Effector memory CD8-positive, alpha-beta T cell (primary cell): ENCODE measurements at regions not wholly inside any gene's neighbourhood (a gene's known extent, or its start where the extent isn't known, plus 50 kb on each side); places are given as distances from the start of the nearest gene placed in this dataset.
"Not testable (repeated sequence)": the region's sequence is repeated elsewhere in the genome, so short reads cannot be mapped to it uniquely, and the experiment has no call there.

Source experiments
- ATAC-seq: fragments of 150-1000 bp; cut with Tn5 transposase; replicated peaks from 2 replicates; pipeline ENCODE4 v1.10.0; 2021; ENCODE audit warnings: mild to moderate bottlenecking, moderate library complexity
- DNase-seq, 3 experiments: peaks; one replicate each; pipeline ENCODE4 v3.0.0; 2021
- H3K27ac Mint-ChIP-seq, 2 donors: one replicate each; pipeline ENCODE4 v1.8.0; 2022; ENCODE audit warnings: mild to moderate bottlenecking in 2 of 2, mixed read lengths in 2 of 2, moderate library complexity in 2 of 2
- H3K27me3 Mint-ChIP-seq, 2 donors: one replicate each; pipeline ENCODE4 v1.8.0; 2022; ENCODE audit warnings: mixed read lengths in 2 of 2
- H3K36me3 Mint-ChIP-seq: one replicate; pipeline ENCODE4 v1.8.0; 2022; ENCODE audit warnings: mild to moderate bottlenecking, moderate library complexity, mixed read lengths; ENCODE audit not compliant: insufficient read depth
- H3K4me1 Mint-ChIP-seq, 2 donors: one replicate each; pipeline ENCODE4 v1.8.0; 2022; ENCODE audit warnings: low read depth in 2 of 2, mixed read lengths in 2 of 2
- H3K4me3 Mint-ChIP-seq, 2 donors: one replicate each; pipeline ENCODE4 v1.8.0; 2022; ENCODE audit warnings: mild to moderate bottlenecking in 2 of 2, mixed read lengths in 2 of 2, moderate library complexity in 2 of 2
- H3K9me3 Mint-ChIP-seq, 2 donors: one replicate each; pipeline ENCODE4 v1.8.0; 2022; ENCODE audit warnings: mixed read lengths in 2 of 2

DNA sequence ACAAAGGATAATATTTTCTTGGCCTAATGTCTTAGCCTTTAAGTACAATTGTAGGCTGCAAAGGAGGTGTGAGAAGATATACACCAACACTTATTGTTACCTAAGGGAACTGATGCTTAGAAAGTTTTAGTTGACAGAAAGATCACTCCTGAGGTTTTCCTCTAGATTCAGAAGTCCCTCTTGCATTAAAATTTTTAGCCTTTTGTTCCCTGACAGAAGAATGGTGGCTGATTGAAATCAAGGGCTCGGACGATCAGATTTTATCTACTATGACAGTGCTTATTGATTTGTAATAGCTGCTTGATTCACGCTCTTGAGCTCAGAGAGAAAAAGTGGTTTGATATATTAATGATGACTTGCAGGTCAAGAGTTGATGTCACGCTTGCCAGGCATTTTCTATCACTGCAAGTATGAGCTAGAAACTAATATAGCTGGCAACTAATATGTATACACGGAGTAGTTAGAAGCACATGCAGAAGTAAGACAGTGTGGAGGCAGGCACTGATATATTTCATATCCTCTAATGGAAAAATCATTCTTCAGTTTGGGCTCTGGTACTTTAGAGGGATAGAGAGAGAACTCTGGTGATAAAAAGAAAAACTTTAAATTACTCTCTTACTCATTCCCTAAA lies 246.6 kb upstream of the ID4 start:
- no peak for DNase-seq
- H3K4me3 Mint-ChIP-seq = no peak overlapping the region
- H3K27me3 Mint-ChIP-seq = no peaks in the 10 kb centered on the region

DNA sequence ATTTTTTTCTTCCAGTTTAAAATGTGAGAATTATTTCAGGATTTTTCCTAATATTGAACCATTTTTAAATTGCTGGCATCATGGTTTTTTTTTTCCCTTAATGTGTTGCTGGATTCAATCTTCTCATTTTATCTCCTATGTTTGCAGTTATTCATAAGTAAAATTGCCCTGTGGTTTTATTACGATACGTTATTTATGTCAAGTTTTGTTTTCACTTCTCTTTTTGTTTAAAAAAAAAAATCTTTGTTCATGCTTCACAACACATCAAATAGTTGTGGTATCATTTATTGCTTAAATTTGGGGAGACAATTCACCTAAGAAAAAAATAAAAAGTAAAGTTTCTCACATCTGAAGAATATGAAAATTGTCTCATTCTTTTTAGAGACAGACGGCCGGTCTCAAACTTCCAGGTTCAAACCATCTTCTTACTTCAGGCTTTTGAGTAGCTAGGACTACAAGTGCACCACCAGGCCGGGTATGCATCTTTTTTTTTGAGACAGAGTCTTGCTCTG lies 239.3 kb upstream of the ID4 start:
- Mint-ChIP-seq H3K9me3 (peaks cover 0 to 4% of the 10 kb centered on the region in 2 donors), H3K27me3 (no peaks in the 10 kb centered on the region), H3K27ac (no peak overlapping the region), H3K4me3 (no peak overlapping the region), H3K4me1 (no peaks in the 10 kb centered on the region), H3K36me3 (no peaks in the 10 kb centered on the region)
- ATAC-seq = no peak
- DNase-seq = no peak

More for the DNA sequence above, 246.6 kb upstream of the ID4 start:
- Mint-ChIP-seq H3K9me3 (peaks cover 0 to 2% of the 10 kb centered on the region in 2 donors), H3K36me3 (no peaks in the 10 kb centered on the region), H3K27ac (no peak overlapping the region), H3K4me1 (no peaks in the 10 kb centered on the region)
- no peak for ATAC-seq

DNA sequence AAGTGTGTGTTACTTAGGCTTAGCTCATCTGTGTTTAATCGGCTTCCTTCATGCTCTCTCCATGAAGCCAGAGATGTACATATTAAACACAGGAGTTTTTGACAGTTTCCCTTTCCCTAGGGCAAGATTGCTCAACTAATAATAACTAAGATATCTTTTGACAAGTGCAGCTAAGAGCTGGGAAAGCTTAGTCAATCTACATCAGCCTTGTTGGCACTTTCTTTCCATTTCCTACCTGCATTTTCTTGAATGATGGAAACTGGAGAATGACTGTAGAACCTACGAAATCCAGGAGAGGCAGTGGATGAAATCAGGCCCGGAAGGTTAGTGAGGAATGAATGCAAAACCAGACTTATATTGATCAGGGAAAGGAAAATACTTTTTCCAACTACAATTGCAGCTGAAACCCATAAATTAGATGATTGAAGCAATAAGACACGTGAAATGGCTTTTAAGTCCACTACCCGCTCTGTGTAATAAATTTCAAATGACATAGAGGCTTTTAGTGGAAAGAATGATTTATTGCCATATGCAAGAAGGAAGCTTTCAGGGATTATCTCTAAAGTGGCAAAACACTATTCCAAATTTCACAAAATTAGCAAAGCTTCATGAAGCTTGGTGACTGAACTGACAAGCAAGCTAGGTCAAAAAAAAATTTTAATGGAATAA lies 237.2 kb upstream of the ID4 start:
- Mint-ChIP-seq H3K9me3 (peaks cover 2 to 8% of the 10 kb centered on the region in 2 donors), H3K27me3 (no peaks in the 10 kb centered on the region), H3K4me1 (no peaks in the 10 kb centered on the region), H3K36me3 (no peaks in the 10 kb centered on the region), H3K4me3 (no peak overlapping the region), H3K27ac (no peak overlapping the region)
- ATAC-seq (no peak), DNase-seq (no peak)

DNA sequence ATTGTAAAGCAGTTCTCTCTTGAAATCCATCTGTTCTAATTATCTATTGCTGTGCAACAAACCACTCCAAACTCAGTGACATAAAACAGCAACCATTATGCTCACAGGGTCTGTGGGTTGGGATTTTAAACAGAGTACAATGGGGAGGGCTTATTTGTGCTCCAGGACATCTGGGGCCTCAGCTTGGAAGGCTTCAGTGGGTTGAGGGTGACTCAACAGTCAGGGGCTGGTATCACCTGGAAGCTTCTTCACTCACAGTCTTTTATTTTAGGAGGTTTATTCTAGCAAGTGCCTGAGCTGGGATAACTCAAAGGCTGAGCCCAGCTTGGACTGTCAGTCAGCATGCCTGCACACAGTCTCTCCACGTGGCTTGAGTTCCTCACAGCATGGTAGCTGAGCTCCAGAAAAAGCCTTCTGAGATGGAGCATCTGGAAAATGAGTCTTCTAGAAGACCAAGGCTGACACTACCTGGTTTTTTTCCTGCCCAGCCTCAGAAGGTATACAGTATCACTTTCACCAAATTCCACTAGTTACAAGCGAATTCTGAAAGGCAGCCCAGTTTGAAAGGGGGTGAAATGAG lies 234.6 kb upstream of the ID4 start:
- Mint-ChIP-seq H3K9me3 (peaks cover 1 to 16% of the 10 kb centered on the region in 2 donors), H3K27ac (no peak overlapping the region), H3K36me3 (no peaks in the 10 kb centered on the region), H3K4me3 (no peak overlapping the region), H3K27me3 (no peaks in the 10 kb centered on the region), H3K4me1 (no peaks in the 10 kb centered on the region)
- no peak for ATAC-seq
- no peak for DNase-seq

DNA sequence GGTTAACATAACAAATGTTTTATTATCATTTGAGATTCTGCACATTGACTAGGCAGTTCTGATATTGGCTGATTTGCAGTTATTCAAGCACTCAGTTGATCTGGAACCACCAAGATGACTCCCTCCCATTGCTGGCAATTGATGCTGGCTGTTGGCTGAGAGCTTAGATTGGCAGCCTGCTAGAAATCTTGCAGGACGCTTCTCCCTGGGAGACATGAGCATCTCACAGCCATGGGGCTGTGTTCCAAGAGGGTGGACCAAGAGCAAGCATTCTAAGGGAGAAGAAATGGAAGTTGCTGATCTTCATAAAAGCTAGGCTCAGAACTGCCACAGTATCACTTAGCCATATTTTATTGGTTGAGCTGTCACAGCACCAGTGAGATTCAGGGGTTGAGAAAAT lies 233.4 kb upstream of the ID4 start:
- Mint-ChIP-seq H3K9me3 (peaks cover 1 to 16% of the 10 kb centered on the region in 2 donors), H3K4me1 (no peaks in the 10 kb centered on the region), H3K27me3 (no peaks in the 10 kb centered on the region), H3K4me3 (no peak overlapping the region), H3K36me3 (no peaks in the 10 kb centered on the region), H3K27ac (no peak overlapping the region)
- no peak for ATAC-seq
- DNase-seq = no peak

DNA sequence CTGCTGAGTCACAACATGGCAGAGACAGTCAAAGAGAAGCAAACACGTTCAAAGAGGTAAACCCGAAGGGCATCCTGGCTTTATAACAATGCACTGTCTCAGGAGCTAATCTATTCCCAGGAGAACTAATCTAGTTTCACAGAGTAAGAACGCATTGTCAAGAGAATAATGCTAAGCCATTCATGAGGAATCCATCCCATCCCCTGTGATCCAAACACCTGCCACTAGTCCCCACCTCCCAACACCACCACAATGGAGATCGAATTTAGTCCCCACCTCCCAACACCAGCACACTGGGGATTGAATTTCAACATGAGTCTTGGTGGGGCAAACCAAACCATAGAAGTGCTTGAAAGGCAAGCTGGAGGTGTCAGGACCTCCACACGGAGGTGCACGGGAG lies 231.5 kb upstream of the ID4 start:
- Mint-ChIP-seq H3K4me1 (no peaks in the 10 kb centered on the region), H3K27ac (no peak overlapping the region), H3K27me3 (no peaks in the 10 kb centered on the region), H3K4me3 (no peak overlapping the region), H3K9me3 (peaks cover 1 to 16% of the 10 kb centered on the region in 2 donors), H3K36me3 (no peaks in the 10 kb centered on the region)
- ATAC-seq (no peak), DNase-seq (no peak)

DNA sequence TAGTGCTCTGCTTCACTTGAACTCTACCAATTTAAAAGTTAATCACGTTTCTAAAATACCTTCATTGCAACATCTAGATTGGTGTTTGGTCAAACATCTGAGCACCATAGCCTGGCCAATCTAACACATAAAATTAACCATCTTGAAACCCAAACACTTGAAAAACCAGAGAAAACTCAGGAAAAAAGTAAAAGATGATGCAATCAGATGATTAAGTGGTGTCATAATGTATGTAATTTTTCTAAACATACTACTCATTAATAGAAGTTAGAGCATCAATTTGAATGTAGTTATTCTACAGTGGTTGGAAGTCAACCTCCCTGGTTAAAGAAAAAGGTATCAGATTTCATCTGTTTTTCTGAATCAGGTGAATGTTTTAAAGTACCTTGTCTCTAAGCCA lies 228.6 kb upstream of the ID4 start:
- H3K27me3 Mint-ChIP-seq = no peaks in the 10 kb centered on the region
- no peaks in the 10 kb centered on the region for H3K36me3 Mint-ChIP-seq
- H3K27ac Mint-ChIP-seq = no peak overlapping the region
- no peak overlapping the region for H3K4me3 Mint-ChIP-seq
- no peaks in the 10 kb centered on the region for H3K4me1 Mint-ChIP-seq
- peaks cover 1 to 14% of the 10 kb centered on the region in 2 donors for H3K9me3 Mint-ChIP-seq
- DNase-seq (no peak), ATAC-seq (no peak)

DNA sequence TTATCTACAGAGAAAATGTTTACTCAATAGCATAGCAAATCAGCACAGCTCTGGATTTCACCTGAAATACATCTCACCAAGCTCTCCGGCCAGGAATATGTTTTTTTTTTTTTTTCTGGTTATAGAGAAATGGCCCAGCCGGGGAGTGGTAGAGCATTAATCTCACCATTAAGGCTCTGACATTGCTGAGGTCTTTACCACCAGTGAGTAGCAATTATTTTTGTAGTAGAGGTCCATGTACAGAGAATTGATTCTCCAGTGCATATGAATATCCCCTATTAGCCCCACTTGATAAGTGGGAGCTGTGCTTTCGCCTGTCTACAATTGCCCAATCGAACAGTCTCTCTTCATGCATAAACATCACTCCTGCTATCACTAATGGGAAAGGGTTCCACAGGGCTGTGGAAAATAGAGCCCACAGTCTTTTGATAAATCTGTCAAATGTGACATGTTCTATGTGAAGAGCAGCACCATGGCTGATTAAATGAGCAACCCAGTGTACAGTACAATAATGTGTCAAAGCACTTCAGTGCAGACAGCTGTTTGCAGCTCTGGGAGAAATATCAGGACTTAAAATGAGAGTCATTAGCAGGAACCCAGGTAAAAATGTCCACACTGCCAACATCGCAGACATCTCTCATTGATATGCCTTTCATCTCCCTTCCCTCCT lies 227.1 kb upstream of the ID4 start:
- ATAC-seq (no peak), DNase-seq (no peak)
- no peaks in the 10 kb centered on the region for H3K4me1 Mint-ChIP-seq
- H3K27ac Mint-ChIP-seq = no peak overlapping the region
- no peaks in the 10 kb centered on the region for H3K36me3 Mint-ChIP-seq
- no peaks in the 10 kb centered on the region for H3K27me3 Mint-ChIP-seq
- H3K4me3 Mint-ChIP-seq = no peak overlapping the region
- H3K9me3 Mint-ChIP-seq = peaks cover 1 to 6% of the 10 kb centered on the region in 2 donors

DNA sequence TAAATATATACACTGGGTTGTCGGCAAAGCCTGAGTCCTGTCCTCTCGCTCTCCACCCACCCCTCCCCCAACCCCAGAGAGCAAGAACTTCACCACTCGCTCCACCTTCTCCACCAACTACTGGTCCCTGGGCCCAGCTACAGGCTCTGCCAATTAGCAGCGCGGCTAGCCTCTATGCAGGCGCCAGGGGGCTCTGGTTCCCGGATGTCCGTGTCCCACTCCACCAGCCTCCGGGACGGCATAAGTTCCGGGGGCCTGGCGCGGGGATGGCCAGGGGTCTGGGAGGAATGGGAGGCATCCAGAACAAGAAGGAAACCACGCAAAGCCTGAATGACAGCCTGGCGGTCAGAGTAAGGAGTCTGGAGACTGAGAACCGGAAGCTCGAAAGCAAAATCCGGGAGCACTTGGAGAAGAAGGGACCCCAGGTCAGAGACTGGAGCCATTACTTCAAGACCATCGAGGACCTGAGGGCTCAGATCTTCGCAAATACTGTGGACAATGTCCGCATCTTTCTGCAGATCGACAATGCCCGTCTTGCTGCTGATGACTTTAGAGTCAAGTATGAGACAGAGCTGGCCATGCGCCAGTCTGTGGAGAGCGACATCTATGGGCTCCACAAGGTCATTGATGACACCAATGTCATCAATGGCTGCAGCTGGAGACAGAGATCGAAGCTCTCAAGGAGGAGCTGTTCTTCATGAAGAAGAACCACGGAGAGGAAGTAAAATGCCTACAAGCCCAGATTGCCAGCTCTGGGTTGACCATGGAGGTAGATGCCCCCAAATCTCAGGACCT lies 224.3 kb upstream of the ID4 start:
- not testable (repeated sequence) for H3K4me1 Mint-ChIP-seq, H3K4me3 Mint-ChIP-seq, H3K27ac Mint-ChIP-seq, ATAC-seq, H3K27me3 Mint-ChIP-seq, H3K36me3 Mint-ChIP-seq, H3K9me3 Mint-ChIP-seq, DNase-seq

DNA sequence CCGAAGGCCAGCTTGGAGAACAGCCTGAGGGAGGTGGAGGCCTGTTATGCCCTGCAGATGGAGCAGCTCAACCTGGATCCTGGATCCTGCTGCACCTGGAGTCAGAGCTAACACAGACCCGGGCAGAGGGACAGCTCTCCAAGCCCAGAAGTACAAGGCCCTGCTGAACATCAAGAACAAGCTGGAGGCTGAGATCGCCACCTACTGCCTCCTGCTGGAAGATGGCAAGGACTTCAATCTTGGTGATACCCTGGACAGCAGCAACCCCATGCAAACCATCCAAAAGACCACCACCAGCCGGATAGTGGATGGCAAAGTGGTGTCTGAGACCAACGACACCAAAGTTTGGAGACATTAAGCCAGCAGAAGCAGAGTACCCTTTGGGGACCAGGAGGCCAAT lies 223.5 kb upstream of the ID4 start:
- H3K4me3 Mint-ChIP-seq = no peak overlapping the region
- H3K4me1 Mint-ChIP-seq = no peaks in the 10 kb centered on the region
- no peak overlapping the region for H3K27ac Mint-ChIP-seq
- no peaks in the 10 kb centered on the region for H3K27me3 Mint-ChIP-seq
- ATAC-seq (no peak), DNase-seq (no peak)
- H3K36me3 Mint-ChIP-seq = no peaks in the 10 kb centered on the region
- H3K9me3 Mint-ChIP-seq = peaks cover 8% of the 10 kb centered on the region in 2 donors

DNA sequence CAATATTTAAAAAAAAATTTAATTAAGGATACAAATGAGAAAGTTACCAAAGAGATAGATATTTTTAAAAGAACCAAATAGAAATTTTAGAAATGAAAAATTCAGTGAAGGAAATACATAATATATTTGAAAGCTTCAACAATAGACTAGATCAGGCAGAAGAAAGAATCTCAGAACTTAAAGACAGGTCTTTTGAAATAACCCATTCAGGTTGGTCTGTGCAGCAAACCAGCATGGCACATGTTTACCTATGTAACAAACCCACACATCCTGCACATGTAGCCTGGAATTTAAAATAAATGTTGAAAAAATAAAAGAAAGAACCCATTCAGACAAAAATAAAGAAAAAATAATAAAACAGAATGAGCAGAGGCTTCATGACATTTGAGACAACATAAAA lies 221.1 kb upstream of the ID4 start:
- ATAC-seq (no peak), DNase-seq (no peak)
- no peak overlapping the region for H3K27ac Mint-ChIP-seq
- no peak overlapping the region for H3K4me3 Mint-ChIP-seq
- no peaks in the 10 kb centered on the region for H3K36me3 Mint-ChIP-seq
- no peaks in the 10 kb centered on the region for H3K4me1 Mint-ChIP-seq
- H3K27me3 Mint-ChIP-seq = no peaks in the 10 kb centered on the region
- peaks cover 8 to 12% of the 10 kb centered on the region in 2 donors for H3K9me3 Mint-ChIP-seq

DNA sequence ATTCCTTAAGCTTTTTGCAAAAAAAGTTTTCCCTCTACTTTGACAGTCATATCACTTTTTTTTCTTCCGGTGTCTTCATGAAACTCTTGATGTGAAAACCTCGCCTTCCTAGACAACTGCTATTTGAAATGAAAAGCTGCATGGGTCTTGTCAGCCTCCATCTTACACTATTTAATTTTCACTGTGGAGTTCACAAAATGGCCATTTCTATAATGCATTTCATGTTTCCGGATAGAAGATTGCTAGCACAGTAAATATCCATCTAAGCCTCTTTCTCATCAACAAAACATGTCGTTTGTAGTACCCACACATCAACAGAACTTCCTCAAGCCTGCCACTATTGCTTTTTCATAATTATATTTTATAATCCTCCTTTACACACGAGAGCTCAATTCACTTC lies 204.9 kb upstream of the ID4 start:
- Mint-ChIP-seq H3K27me3 (no peaks in the 10 kb centered on the region), H3K9me3 (peaks cover 0 to 2% of the 10 kb centered on the region in 2 donors), H3K4me3 (no peak overlapping the region), H3K27ac (no peak overlapping the region), H3K4me1 (no peaks in the 10 kb centered on the region), H3K36me3 (no peaks in the 10 kb centered on the region)
- DNase-seq = no peak
- no peak for ATAC-seq

DNA sequence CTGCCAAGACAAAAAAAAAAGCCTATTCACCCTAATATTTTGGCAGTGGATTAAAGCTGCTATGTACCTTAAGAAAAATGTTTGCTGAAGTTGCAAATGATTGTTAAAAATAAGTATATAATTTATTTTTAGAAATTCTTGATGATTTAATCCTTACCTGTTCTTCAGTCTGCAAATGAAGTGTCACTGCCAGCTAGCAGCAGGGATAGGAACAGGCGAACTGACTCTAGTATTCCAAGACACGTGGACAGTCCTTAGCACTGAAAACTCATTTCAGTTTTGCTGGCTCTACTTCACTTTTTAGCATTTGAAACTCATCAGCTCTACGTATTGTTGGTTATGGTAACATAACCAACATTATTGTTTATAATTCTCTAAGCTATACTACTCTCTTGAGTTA lies 204.4 kb upstream of the ID4 start:
- no peaks in the 10 kb centered on the region for H3K4me1 Mint-ChIP-seq
- no peaks in the 10 kb centered on the region for H3K9me3 Mint-ChIP-seq
- DNase-seq (no peak), ATAC-seq (no peak)
- no peaks in the 10 kb centered on the region for H3K36me3 Mint-ChIP-seq
- H3K27ac Mint-ChIP-seq = no peak overlapping the region
- no peaks in the 10 kb centered on the region for H3K27me3 Mint-ChIP-seq
- no peak overlapping the region for H3K4me3 Mint-ChIP-seq
